ENCODE measurements at regions not wholly inside any gene's neighbourhood (a gene's known extent, or its start where the extent isn't known, plus 50 kb on each side); places are given as distances from the start of the nearest gene placed in this dataset.

DNA sequence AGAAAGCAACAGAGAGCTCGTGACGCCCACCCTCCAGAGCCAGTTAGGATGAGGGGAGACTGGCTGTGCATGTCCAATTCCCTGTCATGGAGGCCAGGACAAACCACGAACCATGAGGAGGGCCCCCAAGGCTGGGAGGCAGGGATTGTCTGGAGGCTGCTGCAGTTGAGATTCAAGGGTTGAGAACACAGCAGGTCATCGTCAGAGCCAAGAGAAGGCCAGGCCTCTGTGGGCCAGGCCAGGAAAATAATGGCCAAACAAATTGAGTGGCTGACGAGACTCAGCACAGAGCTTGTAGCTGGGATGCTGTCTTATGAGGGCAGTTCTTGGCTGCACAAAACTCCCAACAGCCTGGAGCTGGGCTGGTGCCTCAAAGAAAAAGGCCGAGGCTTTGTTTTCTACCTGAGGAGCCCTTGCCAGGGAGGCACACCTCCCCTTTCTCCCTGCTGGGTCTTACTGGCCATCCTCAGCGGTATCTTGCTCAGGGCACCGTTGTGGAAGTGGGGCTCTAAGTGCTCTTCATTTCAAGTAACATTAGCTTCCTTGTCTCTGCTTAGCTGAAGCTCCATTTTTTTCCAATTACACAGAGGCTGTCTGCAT, 665.9 kb downstream of the BCL11B start:
- TF ChIP-seq, protein P1, sequence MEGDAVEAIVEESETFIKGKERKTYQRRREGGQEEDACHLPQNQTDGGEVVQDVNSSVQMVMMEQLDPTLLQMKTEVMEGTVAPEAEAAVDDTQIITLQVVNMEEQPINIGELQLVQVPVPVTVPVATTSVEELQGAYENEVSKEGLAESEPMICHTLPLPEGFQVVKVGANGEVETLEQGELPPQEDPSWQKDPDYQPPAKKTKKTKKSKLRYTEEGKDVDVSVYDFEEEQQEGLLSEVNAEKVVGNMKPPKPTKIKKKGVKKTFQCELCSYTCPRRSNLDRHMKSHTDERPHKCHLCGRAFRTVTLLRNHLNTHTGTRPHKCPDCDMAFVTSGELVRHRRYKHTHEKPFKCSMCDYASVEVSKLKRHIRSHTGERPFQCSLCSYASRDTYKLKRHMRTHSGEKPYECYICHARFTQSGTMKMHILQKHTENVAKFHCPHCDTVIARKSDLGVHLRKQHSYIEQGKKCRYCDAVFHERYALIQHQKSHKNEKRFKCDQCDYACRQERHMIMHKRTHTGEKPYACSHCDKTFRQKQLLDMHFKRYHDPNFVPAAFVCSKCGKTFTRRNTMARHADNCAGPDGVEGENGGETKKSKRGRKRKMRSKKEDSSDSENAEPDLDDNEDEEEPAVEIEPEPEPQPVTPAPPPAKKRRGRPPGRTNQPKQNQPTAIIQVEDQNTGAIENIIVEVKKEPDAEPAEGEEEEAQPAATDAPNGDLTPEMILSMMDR (IDR thresholded peaks at IDR 0.05): no peak
- TF ChIP-seq EP300 (IDR thresholded peaks at IDR 0.05) (no peak), POLR2A (IDR thresholded peaks at IDR 0.05) (no peak), POLR2AphosphoS5 (IDR thresholded peaks at IDR 0.05) (no peak)

All from suprapubic skin (tissue), 4 donors.